Upper lobe of right lung (tissue), 1 donor: ENCODE measurements at regions not wholly inside any gene's neighbourhood (a gene's known extent, or its start where the extent isn't known, plus 50 kb on each side); places are given as distances from the start of the nearest gene placed in this dataset.
"Not testable (repeated sequence)": the region's sequence is repeated elsewhere in the genome, so short reads cannot be mapped to it uniquely, and the experiment has no call there.

Source experiments
- ATAC-seq: fragments of 200-7000 bp; cut with Tn5 transposase; one replicate; pipeline ENCODE4 v1.9.1; 2020; ENCODE audit warnings: mild to moderate bottlenecking, moderate library complexity
- DNase-seq: peaks from one replicate; pipeline ENCODE4 v3.0.0-alpha.2; 2020
- H3K27ac ChIP-seq: fragments of 200-600 bp; one replicate; pipeline ENCODE4 v1.8.0; 2022
- H3K27me3 ChIP-seq: fragments of 200-600 bp; one replicate; pipeline ENCODE4 v1.8.0; 2022; ENCODE audit warnings: mild to moderate bottlenecking
- H3K36me3 ChIP-seq: fragments of 200-600 bp; one replicate; pipeline ENCODE4 v1.8.0; 2022
- H3K4me1 ChIP-seq: fragments of 200-600 bp; one replicate; pipeline ENCODE4 v1.8.0; 2022
- H3K4me3 ChIP-seq: fragments of 200-600 bp; one replicate; pipeline ENCODE4 v1.8.0; 2022; ENCODE audit warnings: mild to moderate bottlenecking
- H3K9me3 ChIP-seq: fragments of 200-600 bp; one replicate; pipeline ENCODE4 v1.8.0; 2022
- intact Hi-C: fragments of 100-400 bp; cut with DNase I; formaldehyde crosslinking; loops from one replicate; pipeline ENCODE4 v1.11.0; 2022
- TF ChIP-seq, protein P1 (sequence below): fragments of 200-600 bp; IDR thresholded peaks from one replicate; pipeline ENCODE4 v1.8.0; 2022; ENCODE audit warnings: antibody characterized with exemption
- donor health status: DM: no; HTN: yes; CAD: no; lungs with severe emphysema.

DNA sequence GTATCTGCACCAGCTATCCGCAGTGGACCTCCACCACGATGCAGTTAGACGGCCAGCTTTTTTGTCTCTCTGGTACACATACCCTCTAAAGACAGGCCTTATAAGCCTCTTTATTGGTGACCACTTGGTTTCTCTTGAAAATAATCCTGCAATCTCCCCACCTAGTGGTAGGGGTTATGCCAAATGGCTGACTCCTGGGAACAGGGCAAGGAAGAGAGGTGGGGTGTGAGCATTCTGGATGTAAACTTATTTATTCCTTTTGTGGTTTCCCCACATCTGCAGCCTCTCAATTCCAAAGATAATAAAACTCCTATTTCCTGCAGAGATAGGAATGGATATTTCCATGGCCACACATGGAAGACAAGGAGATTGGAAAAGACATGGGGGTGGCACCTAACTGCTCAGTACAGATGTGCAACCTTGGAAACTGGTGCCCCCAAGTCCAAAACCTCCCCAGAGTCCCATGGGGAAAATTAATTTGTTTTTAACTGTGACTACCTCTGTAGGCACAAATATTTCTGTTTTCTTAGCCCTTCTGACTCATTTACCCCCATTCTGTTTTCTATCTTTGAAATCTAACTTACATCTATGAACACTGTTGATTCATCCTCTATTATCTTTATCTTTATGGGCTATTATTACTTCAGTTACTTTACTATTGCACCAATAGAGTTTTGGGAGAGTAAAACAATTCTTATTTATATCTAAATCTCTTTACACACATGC lies 112.7 kb upstream of the TSHZ3 start:
- Histone ChIP-seq H3K9me3 (no peaks in the 10 kb centered on the region), H3K27me3 (peaks cover 4% of the 10 kb centered on the region), H3K27ac (no peak overlapping the region), H3K4me1 (no peaks in the 10 kb centered on the region), H3K36me3 (no peaks in the 10 kb centered on the region), H3K4me3 (no peak overlapping the region)
- TF ChIP-seq, protein P1, sequence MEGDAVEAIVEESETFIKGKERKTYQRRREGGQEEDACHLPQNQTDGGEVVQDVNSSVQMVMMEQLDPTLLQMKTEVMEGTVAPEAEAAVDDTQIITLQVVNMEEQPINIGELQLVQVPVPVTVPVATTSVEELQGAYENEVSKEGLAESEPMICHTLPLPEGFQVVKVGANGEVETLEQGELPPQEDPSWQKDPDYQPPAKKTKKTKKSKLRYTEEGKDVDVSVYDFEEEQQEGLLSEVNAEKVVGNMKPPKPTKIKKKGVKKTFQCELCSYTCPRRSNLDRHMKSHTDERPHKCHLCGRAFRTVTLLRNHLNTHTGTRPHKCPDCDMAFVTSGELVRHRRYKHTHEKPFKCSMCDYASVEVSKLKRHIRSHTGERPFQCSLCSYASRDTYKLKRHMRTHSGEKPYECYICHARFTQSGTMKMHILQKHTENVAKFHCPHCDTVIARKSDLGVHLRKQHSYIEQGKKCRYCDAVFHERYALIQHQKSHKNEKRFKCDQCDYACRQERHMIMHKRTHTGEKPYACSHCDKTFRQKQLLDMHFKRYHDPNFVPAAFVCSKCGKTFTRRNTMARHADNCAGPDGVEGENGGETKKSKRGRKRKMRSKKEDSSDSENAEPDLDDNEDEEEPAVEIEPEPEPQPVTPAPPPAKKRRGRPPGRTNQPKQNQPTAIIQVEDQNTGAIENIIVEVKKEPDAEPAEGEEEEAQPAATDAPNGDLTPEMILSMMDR: no peak
- intact Hi-C loops: no loop called here
- ATAC-seq (no peak), DNase-seq (no peak)

GRCh38 chr19:31470229-31470939 lies 121.1 kb upstream of the TSHZ3 start:
- intact Hi-C loops: no loop called here
- no peak overlapping the region for H3K4me3 ChIP-seq
- H3K27ac ChIP-seq: no peak overlapping the region
- no peaks in the 10 kb centered on the region for H3K9me3 ChIP-seq
- no peaks in the 10 kb centered on the region for H3K4me1 ChIP-seq
- no peaks in the 10 kb centered on the region for H3K36me3 ChIP-seq
- no peaks in the 10 kb centered on the region for H3K27me3 ChIP-seq
- TF ChIP-seq, protein P1: no peak
- no peak for ATAC-seq
- DNase-seq: no peak

DNA sequence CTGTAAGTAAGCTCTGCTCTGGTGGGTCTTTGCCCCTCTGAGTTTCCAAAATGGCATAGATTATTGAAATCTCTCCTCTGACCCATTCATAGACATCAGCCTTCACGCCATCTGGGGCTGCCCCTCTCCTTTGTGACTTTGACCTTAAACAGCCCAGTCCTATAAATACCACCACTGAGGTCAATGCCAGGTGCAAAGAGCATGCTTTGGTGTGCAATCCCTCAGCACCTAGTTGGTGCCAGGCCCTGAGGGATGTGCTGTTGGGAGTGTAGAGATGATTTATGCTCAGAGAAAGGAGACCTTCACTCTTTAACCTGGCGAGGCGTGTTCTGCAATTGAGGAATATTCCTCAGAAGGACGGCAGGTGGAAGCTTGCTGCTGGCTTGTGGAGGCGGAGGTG lies 121.7 kb upstream of the TSHZ3 start:
- no peaks in the 10 kb centered on the region for H3K9me3 ChIP-seq

DNA sequence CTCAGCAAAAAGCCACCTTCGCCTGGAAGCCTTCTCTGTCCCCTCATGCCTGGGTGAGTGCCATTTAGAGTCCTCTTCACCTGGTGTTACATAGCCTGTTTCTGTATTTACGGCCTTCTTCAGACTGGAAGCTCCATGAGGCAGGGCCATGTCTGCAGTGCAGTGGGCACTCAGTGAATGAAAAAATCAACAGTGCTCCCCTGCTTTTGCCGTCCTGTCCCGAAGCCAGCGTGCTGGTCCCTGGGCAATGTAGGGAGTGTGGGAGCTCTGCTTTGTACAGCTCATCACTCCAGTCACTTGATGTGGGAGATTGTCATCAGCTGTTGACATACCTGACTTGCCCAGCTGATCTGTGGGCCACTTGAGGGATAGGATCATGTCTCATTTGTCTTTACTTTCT lies 129.0 kb upstream of the TSHZ3 start:
- Histone ChIP-seq H3K36me3 (no peaks in the 10 kb centered on the region), H3K4me1 (no peaks in the 10 kb centered on the region), H3K9me3 (no peaks in the 10 kb centered on the region), H3K27me3 (no peaks in the 10 kb centered on the region), H3K27ac (no peak overlapping the region), H3K4me3 (no peak overlapping the region)
- no peak for DNase-seq
- no peak for ATAC-seq
- TF ChIP-seq, protein P1: no peak
- intact Hi-C loops: no loop called here

More for the DNA sequence above, 121.7 kb upstream of the TSHZ3 start:
- Histone ChIP-seq H3K4me3 (no peak overlapping the region), H3K27me3 (no peaks in the 10 kb centered on the region), H3K4me1 (no peaks in the 10 kb centered on the region), H3K36me3 (no peaks in the 10 kb centered on the region), H3K27ac (no peak overlapping the region)
- ATAC-seq: no peak
- TF ChIP-seq, protein P1: no peak
- intact Hi-C loops: no loop called here
- DNase-seq: no peak

- Histone ChIP-seq H3K27me3 (no peaks in the 10 kb centered on the region), H3K27ac (no peak overlapping the region), H3K4me1 (no peaks in the 10 kb centered on the region), H3K4me3 (no peak overlapping the region), H3K9me3 (no peaks in the 10 kb centered on the region), H3K36me3 (no peaks in the 10 kb centered on the region)
- intact Hi-C loops: no loop called here
- no peak for ATAC-seq
- TF ChIP-seq, protein P1: no peak
- DNase-seq: no peak
Observed at GRCh38 chr19:31483226-31483857, 134.1 kb upstream of the TSHZ3 start.

GRCh38 chr19:31484858-31485410 lies 135.7 kb upstream of the TSHZ3 start:
- H3K4me1 ChIP-seq, ATAC-seq, H3K27ac ChIP-seq, DNase-seq, H3K36me3 ChIP-seq, H3K4me3 ChIP-seq, H3K9me3 ChIP-seq, H3K27me3 ChIP-seq, intact Hi-C loops: not testable (repeated sequence)
